SK-N-SH (cell line): ENCODE measurements at regions not wholly inside any gene's neighbourhood (a gene's known extent, or its start where the extent isn't known, plus 50 kb on each side); places are given as distances from the start of the nearest gene placed in this dataset.

Source experiments
- CHD2 ChIP-seq: fragments of 150-350 bp; IDR thresholded peaks from 2 replicates; pipeline ENCODE4 v1.6.1; 2018; ENCODE audit warnings: low read length; ENCODE audit not compliant: partially characterized antibody
- CTCF ChIP-seq: fragments of 200-600 bp; sonication (generic); IDR thresholded peaks from 2 replicates; pipeline ENCODE4 v1.6.1; 2017; ENCODE audit warnings: antibody characterized with exemption, mild to moderate bottlenecking, moderate library complexity
- EP300 ChIP-seq, 2 experiments: IDR thresholded peaks; 2 replicates each; pipeline versions ENCODE4 v1.4.0 to v1.6.1; 2012; ENCODE audit warnings: borderline replicate concordance in 1 of 2, low read depth in 1 of 2, low read length in 1 of 2
- FOSL2 ChIP-seq: IDR thresholded peaks from 2 replicates; pipeline ENCODE4 v1.4.0; 2012; ENCODE audit warnings: low read depth, mild to moderate bottlenecking, moderate library complexity, borderline replicate concordance
- FOXJ3 ChIP-seq: sonication (generic); formaldehyde crosslinking; IDR thresholded peaks from 2 replicates; pipeline ENCODE4 v1.5.1; 2020; ENCODE audit warnings: mild to moderate bottlenecking, missing genetic modification reagents
- GABPA ChIP-seq: IDR thresholded peaks from 2 replicates; pipeline ENCODE4 v1.4.0; 2012; ENCODE audit warnings: low read depth, mild to moderate bottlenecking
- JUND ChIP-seq: IDR thresholded peaks from 2 replicates; pipeline ENCODE4 v1.4.0; 2012
- MXI1 ChIP-seq: IDR thresholded peaks from 2 replicates; pipeline ENCODE4 v1.6.1; 2012; ENCODE audit warnings: mild to moderate bottlenecking, low read depth, low read length, improper control_type of control experiment
- RAD21 ChIP-seq: IDR thresholded peaks from 2 replicates; pipeline ENCODE4 v1.6.1; 2012; ENCODE audit warnings: mild to moderate bottlenecking, low read length
- RFX5 ChIP-seq: IDR thresholded peaks from 2 replicates; pipeline ENCODE4 v1.6.1; 2012; ENCODE audit warnings: mild to moderate bottlenecking, improper control_type of control experiment, low read length
- SIN3A ChIP-seq: IDR thresholded peaks from 2 replicates; pipeline ENCODE4 v1.6.1; 2012; ENCODE audit warnings: low read depth, mild to moderate bottlenecking, low read length, moderate library complexity, borderline replicate concordance
- USF2 ChIP-seq: fragments of 150-350 bp; IDR thresholded peaks from 2 replicates; pipeline ENCODE4 v1.6.1; 2017; ENCODE audit warnings: antibody characterized with exemption, low read length, low read depth, borderline replicate concordance
- TF ChIP-seq, protein P1 (sequence below): IDR thresholded peaks from 2 replicates; pipeline ENCODE4 v1.6.1; 2012; ENCODE audit warnings: mild to moderate bottlenecking, low read depth, low read length, moderate library complexity
- TF ChIP-seq, protein P2 (sequence below): fragments of 150-350 bp; IDR thresholded peaks from 2 replicates; pipeline ENCODE4 v1.6.1; 2016; ENCODE audit warnings: mild to moderate bottlenecking, low read depth, low read length

- no peak for TF ChIP-seq USF2
- TF ChIP-seq, protein P1, sequence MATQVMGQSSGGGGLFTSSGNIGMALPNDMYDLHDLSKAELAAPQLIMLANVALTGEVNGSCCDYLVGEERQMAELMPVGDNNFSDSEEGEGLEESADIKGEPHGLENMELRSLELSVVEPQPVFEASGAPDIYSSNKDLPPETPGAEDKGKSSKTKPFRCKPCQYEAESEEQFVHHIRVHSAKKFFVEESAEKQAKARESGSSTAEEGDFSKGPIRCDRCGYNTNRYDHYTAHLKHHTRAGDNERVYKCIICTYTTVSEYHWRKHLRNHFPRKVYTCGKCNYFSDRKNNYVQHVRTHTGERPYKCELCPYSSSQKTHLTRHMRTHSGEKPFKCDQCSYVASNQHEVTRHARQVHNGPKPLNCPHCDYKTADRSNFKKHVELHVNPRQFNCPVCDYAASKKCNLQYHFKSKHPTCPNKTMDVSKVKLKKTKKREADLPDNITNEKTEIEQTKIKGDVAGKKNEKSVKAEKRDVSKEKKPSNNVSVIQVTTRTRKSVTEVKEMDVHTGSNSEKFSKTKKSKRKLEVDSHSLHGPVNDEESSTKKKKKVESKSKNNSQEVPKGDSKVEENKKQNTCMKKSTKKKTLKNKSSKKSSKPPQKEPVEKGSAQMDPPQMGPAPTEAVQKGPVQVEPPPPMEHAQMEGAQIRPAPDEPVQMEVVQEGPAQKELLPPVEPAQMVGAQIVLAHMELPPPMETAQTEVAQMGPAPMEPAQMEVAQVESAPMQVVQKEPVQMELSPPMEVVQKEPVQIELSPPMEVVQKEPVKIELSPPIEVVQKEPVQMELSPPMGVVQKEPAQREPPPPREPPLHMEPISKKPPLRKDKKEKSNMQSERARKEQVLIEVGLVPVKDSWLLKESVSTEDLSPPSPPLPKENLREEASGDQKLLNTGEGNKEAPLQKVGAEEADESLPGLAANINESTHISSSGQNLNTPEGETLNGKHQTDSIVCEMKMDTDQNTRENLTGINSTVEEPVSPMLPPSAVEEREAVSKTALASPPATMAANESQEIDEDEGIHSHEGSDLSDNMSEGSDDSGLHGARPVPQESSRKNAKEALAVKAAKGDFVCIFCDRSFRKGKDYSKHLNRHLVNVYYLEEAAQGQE, result no peak
- no peak for TF ChIP-seq EP300 (IDR thresholded peaks at IDR 0.05; ENCODE audit: borderline replicate concordance in 1 of 2, low read depth in 1 of 2, low read length in 1 of 2)
- no peak for TF ChIP-seq FOXJ3
- no peak for TF ChIP-seq RFX5
- TF ChIP-seq, protein P2, sequence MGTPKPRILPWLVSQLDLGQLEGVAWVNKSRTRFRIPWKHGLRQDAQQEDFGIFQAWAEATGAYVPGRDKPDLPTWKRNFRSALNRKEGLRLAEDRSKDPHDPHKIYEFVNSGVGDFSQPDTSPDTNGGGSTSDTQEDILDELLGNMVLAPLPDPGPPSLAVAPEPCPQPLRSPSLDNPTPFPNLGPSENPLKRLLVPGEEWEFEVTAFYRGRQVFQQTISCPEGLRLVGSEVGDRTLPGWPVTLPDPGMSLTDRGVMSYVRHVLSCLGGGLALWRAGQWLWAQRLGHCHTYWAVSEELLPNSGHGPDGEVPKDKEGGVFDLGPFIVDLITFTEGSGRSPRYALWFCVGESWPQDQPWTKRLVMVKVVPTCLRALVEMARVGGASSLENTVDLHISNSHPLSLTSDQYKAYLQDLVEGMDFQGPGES, result no peak
- no peak for TF ChIP-seq RAD21
- TF ChIP-seq CTCF, result no peak
- TF ChIP-seq MXI1, result no peak
- no peak for TF ChIP-seq SIN3A
- no peak for TF ChIP-seq JUND
- TF ChIP-seq CHD2, result no peak
- TF ChIP-seq GABPA, result no peak
- no peak for TF ChIP-seq FOSL2
Observed at GRCh38 chr16:79969458-79969857, 368.9 kb upstream of the MAF start.
